T-helper 17 cell (primary cell): ENCODE measurements at regions not wholly inside any gene's neighbourhood (a gene's known extent, or its start where the extent isn't known, plus 50 kb on each side); places are given as distances from the start of the nearest gene placed in this dataset.
"Not testable (repeated sequence)": the region's sequence is repeated elsewhere in the genome, so short reads cannot be mapped to it uniquely, and the experiment has no call there.

Source experiments
- ATAC-seq: fragments of 150-1000 bp; cut with Tn5 transposase; 2 replicates; pipeline ENCODE4 v1.10.0; 2021; ENCODE audit warnings: mild to moderate bottlenecking, moderate library complexity
- DNase-seq, 3 donors: peaks; one replicate each; pipeline versions ENCODE4 v3.0.0 to v3.0.0-alpha.2; 2020 to 2021
- H3K9me3 ChIP-seq: one replicate; pipeline ENCODE4 v1.7.0; 2013; ENCODE audit warnings: low read length, mild to moderate bottlenecking; ENCODE audit not compliant: control insufficient read depth, poor library complexity, severe bottlenecking
- H3K27ac Mint-ChIP-seq: one replicate; pipeline ENCODE4 v1.8.0; 2022; ENCODE audit warnings: mild to moderate bottlenecking, moderate library complexity, mixed read lengths
- H3K27me3 Mint-ChIP-seq: one replicate; pipeline ENCODE4 v1.8.0; 2022; ENCODE audit warnings: mixed read lengths
- H3K36me3 Mint-ChIP-seq: one replicate; pipeline ENCODE4 v1.8.0; 2022; ENCODE audit warnings: low read depth, mixed read lengths
- H3K4me1 Mint-ChIP-seq: one replicate; pipeline ENCODE4 v1.8.0; 2022; ENCODE audit warnings: mild to moderate bottlenecking, mixed read lengths
- H3K4me3 Mint-ChIP-seq: one replicate; pipeline ENCODE4 v1.8.0; 2022; ENCODE audit warnings: mild to moderate bottlenecking, moderate library complexity, mixed read lengths

- H3K4me1 Mint-ChIP-seq, DNase-seq, H3K4me3 Mint-ChIP-seq, H3K9me3 ChIP-seq, H3K27me3 Mint-ChIP-seq, H3K36me3 Mint-ChIP-seq, H3K27ac Mint-ChIP-seq: not testable (repeated sequence)
- ATAC-seq, result peak; percentile 56
Observed at GRCh38 chr2:87442983-87443577, 304.8 kb upstream of the PLGLB2 start.

GRCh38 chr2:87444951-87445350 is 302.9 kb upstream of the PLGLB2 start:
- not testable (repeated sequence) for ATAC-seq, H3K27ac Mint-ChIP-seq, DNase-seq, H3K27me3 Mint-ChIP-seq, H3K36me3 Mint-ChIP-seq, H3K4me3 Mint-ChIP-seq, H3K4me1 Mint-ChIP-seq, H3K9me3 ChIP-seq

GRCh38 chr2:87445613-87446312 is 302.1 kb upstream of the PLGLB2 start:
- H3K27me3 Mint-ChIP-seq, DNase-seq, H3K4me1 Mint-ChIP-seq, H3K4me3 Mint-ChIP-seq, H3K27ac Mint-ChIP-seq, ATAC-seq, H3K9me3 ChIP-seq, H3K36me3 Mint-ChIP-seq: not testable (repeated sequence)

- H3K4me3 Mint-ChIP-seq, DNase-seq, H3K9me3 ChIP-seq, H3K27me3 Mint-ChIP-seq, H3K36me3 Mint-ChIP-seq, H3K27ac Mint-ChIP-seq, ATAC-seq, H3K4me1 Mint-ChIP-seq: not testable (repeated sequence)
Observed at GRCh38 chr2:87446313-87446696, 301.6 kb upstream of the PLGLB2 start.

GRCh38 chr2:87449462-87449980 is 298.4 kb upstream of the PLGLB2 start:
- not testable (repeated sequence) for ATAC-seq, H3K4me1 Mint-ChIP-seq, H3K4me3 Mint-ChIP-seq, DNase-seq, H3K9me3 ChIP-seq, H3K36me3 Mint-ChIP-seq, H3K27ac Mint-ChIP-seq, H3K27me3 Mint-ChIP-seq

GRCh38 chr2:87452193-87452592 is 295.7 kb upstream of the PLGLB2 start:
- ATAC-seq, H3K36me3 Mint-ChIP-seq, DNase-seq, H3K4me3 Mint-ChIP-seq, H3K9me3 ChIP-seq, H3K27me3 Mint-ChIP-seq, H3K27ac Mint-ChIP-seq, H3K4me1 Mint-ChIP-seq: not testable (repeated sequence)

- not testable (repeated sequence) for H3K27ac Mint-ChIP-seq, H3K4me3 Mint-ChIP-seq, H3K4me1 Mint-ChIP-seq, H3K36me3 Mint-ChIP-seq, H3K27me3 Mint-ChIP-seq, DNase-seq, H3K9me3 ChIP-seq, ATAC-seq
Observed at GRCh38 chr2:87452861-87453260, 295.0 kb upstream of the PLGLB2 start.

- not testable (repeated sequence) for H3K27me3 Mint-ChIP-seq, H3K4me1 Mint-ChIP-seq, DNase-seq, H3K4me3 Mint-ChIP-seq, H3K27ac Mint-ChIP-seq, ATAC-seq, H3K9me3 ChIP-seq, H3K36me3 Mint-ChIP-seq
Observed at GRCh38 chr2:87453965-87454364, 293.9 kb upstream of the PLGLB2 start.

GRCh38 chr2:87454421-87454820 is 293.5 kb upstream of the PLGLB2 start:
- not testable (repeated sequence) for DNase-seq, H3K9me3 ChIP-seq, ATAC-seq, H3K4me3 Mint-ChIP-seq, H3K4me1 Mint-ChIP-seq, H3K27ac Mint-ChIP-seq, H3K36me3 Mint-ChIP-seq, H3K27me3 Mint-ChIP-seq

GRCh38 chr2:87455209-87455853 is 292.6 kb upstream of the PLGLB2 start:
- DNase-seq, H3K36me3 Mint-ChIP-seq, H3K4me1 Mint-ChIP-seq, H3K9me3 ChIP-seq, H3K27ac Mint-ChIP-seq, H3K27me3 Mint-ChIP-seq: not testable (repeated sequence)
- H3K4me3 Mint-ChIP-seq, result peak overlapping the region; percentile 75
- ATAC-seq, result peak; percentile 52

- H3K27me3 Mint-ChIP-seq, H3K36me3 Mint-ChIP-seq, H3K9me3 ChIP-seq, H3K27ac Mint-ChIP-seq, H3K4me3 Mint-ChIP-seq, H3K4me1 Mint-ChIP-seq, DNase-seq: not testable (repeated sequence)
- ATAC-seq, result peak; percentile 47
Observed at GRCh38 chr2:87455854-87456249, 292.0 kb upstream of the PLGLB2 start.

- peak; percentile 65 for ATAC-seq
Observed at GRCh38 chr2:87456477-87457128, 291.3 kb upstream of the PLGLB2 start.

GRCh38 chr2:87457129-87457499 is 290.8 kb upstream of the PLGLB2 start:
- H3K9me3 ChIP-seq, DNase-seq: not testable (repeated sequence)
- peak; percentile 8 for ATAC-seq

More at GRCh38 chr2:87456477-87457128, 291.3 kb upstream of the PLGLB2 start:
- H3K9me3 ChIP-seq, H3K4me1 Mint-ChIP-seq, H3K27ac Mint-ChIP-seq, H3K27me3 Mint-ChIP-seq, DNase-seq, H3K36me3 Mint-ChIP-seq: not testable (repeated sequence)
- peak overlapping the region; percentile 77 for H3K4me3 Mint-ChIP-seq

More at GRCh38 chr2:87457129-87457499, 290.8 kb upstream of the PLGLB2 start:
- not testable (repeated sequence) for H3K36me3 Mint-ChIP-seq, H3K27ac Mint-ChIP-seq, H3K4me3 Mint-ChIP-seq, H3K4me1 Mint-ChIP-seq, H3K27me3 Mint-ChIP-seq
